LHCN-M2 (cell line): ENCODE measurements at regions not wholly inside any gene's neighbourhood (a gene's known extent, or its start where the extent isn't known, plus 50 kb on each side); places are given as distances from the start of the nearest gene placed in this dataset.

Experiments used
- DNase-seq: peaks from one replicate; pipeline ENCODE4 v3.0.0-alpha.2; 2012; ENCODE audit warnings: low read depth

DNA sequence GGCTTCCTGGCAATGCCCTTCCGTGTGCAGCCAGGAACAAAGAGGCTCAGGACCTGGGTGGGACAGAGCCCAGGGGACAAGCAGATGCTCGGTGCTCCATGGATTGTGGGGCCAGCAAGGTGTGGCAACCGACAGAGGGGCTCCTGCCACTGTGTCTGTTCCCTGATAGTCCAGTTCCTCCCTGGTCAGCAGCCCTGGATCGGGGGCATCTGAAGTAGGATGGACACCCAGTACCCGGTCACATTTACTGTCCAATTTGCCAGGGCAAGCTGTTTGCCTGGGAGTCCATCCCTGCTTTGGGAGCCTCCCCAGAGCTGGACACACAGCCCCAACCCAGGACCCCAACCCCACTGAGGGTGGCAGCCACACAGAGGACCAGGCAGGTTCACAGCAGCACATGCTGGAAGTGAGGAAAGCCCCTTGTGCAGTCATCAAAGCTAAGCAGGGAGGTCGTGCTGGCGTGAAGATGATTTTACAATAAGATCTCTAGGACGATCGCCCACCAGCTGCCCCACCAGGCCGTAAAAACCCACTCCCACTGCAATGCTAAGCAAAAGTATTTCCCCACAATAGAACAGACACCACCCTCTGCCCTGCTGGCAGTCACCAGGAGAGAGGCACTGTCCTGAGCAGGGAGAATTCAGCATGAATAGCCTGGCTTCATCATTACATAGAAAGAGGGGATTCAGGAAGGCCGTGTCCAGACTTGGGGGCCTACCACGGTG, 141.7 kb downstream of the NDUFA10 start:
- no peak for DNase-seq

GRCh38 chr2:239882781-239883180, 142.4 kb downstream of the NDUFA10 start:
- no peak for DNase-seq

DNA sequence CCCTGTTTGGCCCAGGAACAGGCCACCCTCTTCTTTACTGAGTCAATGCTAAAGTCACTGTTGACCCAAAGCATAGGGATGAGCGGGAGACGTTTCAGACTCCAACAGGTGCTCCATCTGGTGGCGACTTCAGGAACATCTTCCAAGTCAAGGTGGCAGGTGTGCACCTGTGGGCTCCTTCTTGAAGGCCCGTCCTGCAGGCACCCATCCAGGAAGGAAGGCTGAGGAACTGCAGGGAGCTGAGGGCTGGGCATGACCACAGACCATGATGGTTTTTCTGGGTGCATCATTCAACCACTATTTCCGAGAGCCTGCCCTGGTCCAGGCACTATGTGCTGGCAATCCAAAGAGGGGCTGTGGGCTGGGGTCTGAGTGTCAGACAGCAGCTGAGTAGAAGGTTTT, 142.8 kb downstream of the NDUFA10 start:
- DNase-seq, result no peak

DNA sequence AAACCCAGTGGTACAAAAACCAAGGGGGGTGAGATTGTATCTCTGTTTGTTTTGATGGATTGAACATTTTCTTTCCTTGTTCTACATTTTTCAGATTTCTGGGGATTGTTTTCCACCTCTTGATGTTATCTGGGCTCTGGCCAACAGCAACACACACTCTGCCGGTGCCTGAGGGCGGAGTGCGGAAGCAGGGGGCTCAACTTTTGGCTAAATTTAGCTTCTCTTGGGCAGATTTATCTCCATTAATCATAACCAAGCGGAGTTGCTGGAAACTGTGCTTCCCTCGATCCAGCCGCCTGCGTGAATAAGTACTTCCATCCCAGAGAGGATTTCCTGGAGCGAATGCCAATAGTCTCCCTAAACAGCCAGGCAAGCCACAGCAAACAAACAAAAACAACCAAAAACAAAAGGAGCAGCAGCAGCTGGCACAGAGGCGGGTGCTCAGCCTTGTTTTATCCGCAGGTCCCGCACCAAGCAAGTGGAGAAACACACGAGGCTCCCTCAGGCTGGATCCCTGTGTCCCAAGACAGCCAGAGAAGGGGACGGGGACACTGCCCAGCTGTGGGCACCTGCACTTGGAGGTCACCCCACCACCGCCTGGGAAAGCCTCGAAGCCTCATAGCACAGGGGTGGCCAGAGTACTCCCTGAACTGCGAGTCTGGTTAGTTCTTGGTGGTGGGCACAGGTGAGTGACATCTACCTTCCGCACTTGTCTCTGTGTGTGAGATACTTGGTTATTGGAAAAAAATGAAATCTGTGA, 143.4 kb downstream of the NDUFA10 start:
- DNase-seq, result no peak

- DNase-seq, result no peak
Observed at GRCh38 chr2:239881031-239881471, 144.1 kb downstream of the NDUFA10 start.

GRCh38 chr2:239880396-239880795, 144.7 kb downstream of the NDUFA10 start:
- no peak for DNase-seq

DNA sequence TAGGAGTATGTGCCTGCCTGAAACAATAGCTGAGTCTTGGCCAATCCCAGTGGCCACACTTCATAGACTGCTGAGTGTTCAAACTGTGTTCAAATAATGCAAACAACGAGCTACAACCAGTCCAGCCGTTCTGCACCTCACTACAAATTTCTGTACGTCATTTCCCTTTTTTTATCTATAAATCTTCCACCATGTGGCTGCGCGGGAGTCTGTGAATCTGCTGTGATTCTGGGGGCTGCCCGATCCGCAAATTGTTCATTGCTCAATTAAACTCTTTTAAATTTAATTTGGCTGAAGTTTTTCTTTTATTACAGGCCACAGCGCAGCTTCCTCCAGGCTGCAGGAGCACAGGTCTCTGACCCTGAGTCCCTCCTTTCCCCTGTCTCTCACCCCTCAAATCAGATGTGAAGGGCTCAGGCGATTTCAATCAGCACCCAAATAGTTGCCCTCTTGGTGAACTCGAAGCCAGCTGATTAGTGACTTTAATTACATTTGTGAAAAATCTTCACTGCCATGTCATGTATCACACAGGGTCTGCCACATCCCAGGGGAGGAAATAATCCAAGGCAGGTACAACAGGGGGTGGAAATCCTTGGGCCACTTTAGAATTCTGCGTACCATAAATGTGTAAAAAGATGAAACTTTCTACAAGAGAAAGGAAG, 145.6 kb downstream of the NDUFA10 start:
- DNase-seq, result no peak

DNA sequence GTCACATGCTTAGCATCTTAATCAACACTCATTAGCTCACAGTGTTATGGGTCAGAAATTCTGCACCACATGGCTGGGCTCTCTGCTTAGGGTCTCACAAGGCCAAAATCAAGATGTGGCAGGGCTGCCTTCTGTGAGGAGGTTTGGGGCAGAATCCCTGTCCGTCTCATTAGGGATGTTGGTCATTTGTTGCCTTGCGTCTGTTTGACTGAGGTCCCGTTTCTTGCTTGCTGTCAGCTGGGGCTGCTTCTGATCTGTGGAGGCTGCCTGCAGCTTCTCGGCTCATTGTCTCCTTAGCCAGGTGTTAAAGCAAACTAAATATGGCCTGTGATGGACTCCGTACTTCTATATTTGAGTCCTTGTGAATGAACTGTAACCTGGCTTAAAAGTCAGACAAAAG, 146.5 kb downstream of the NDUFA10 start:
- no peak for DNase-seq

DNA sequence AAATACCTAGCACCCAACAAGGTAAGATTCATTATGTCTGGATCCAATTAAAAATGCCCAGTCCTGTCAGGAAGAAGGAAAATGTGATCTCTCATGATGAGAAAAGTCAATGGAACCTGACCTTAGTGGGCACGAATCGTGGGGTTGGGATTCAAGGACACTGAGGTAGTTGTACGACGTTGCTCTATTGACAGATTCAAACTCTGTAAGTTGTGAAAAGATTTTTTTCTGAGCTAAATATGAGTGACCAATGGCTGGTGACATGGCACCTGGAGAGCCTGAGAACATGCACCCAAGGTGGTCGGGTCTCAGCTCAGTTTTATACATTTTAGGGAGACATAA, 148.2 kb downstream of the NDUFA10 start:
- DNase-seq, result no peak

- DNase-seq, result no peak
Observed at GRCh38 chr2:239876271-239876947, 148.7 kb downstream of the NDUFA10 start.

DNA sequence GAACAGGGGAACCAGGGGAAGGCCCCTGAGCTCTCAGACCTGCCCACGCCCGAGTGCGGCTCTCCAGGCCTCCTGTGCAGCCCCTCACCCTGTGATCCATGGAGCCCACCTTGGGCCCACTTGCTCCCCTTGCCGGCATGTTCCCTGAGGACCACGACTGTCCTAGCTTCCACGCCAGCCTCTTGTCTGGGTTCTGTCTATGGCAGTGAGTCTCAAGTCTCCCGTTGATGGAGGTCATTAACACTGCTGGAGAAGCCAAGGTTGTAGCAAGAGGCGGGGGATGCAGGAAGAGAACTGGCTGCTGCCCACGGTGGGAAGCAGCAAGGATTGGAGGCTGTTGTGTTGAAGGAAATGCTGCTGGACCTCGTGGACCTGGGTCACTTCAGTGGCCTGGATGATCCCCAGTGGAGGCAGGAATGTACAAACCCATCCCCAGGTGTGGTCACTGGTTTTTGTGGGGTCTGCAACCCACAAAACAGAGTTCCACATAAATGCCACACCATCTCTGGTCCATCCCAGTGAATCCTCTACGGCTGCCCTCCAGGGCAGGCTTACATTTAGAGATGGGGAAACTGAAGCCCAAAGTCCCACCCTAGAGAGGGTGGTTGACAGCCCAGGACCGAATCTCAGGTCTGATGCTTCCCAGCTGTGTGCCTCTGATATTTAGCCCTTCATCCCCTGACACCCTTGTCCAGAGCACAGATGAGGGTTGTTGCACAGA, 150.3 kb downstream of the NDUFA10 start:
- DNase-seq, result no peak

- DNase-seq, result no peak
Observed at GRCh38 chr2:239873656-239874635, 151.2 kb downstream of the NDUFA10 start.

- no peak for DNase-seq
Observed at GRCh38 chr2:239871481-239872435, 153.4 kb downstream of the NDUFA10 start.

- no peak for DNase-seq
Observed at GRCh38 chr2:239870863-239871262, 154.3 kb downstream of the NDUFA10 start.

DNA sequence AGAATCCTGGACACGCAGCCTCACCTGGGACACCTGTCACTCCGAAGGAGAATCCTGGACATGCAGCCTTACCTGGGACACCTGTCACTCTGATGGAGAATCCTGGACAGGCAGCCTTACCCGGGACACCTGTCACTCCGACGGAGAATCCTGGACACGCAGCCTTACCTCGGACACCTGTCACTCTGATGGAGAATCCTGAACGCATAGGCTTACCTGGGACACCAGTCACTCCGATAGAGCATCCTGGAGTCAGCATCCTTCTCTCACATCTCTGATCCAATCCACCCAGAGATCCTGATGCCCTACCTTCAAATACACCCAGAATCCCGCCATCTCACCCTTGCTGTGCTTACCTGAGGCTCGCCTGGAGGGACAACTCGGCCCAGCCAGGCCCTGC, 154.9 kb downstream of the NDUFA10 start:
- DNase-seq, result no peak

DNA sequence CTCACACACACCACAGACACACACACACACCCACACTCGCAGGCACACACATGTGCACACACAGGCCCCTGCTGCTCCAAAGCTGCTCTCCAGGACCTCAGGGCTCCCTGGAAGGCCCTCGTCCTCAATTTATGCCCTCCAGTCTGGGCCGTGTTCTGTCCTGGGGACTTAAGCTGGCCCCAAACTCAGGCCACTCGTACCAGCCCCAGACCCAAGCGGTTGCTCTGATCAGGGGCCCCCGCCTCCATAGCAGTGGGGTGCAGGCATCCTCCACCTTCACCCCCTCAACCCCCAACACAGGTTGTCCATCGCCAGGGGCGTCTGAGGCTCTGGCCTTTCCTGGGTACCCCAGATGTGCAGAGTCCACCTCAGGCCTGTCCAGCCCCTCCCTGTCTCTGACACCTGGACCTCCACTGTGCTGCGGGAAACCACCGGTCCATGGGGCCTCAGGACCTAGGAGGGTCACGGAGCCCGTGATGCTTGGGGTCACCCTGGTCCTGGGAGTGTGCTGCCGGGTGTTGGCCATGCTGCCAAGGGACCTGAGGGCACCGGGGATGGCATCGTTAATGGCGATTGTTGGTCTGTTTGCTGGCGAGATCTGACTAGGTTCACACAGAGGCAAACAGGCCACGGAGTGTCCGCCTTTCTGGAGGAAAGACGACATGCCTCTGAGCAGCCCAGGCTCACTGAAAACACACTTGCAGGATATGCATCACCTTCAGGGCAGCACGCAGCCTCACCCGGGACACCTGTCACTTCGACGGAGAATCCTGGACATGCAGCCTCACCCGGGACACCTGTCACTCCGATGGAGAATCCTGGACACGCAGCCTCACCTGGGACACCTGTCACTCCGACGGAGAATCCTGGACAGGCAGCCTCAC, 155.6 kb downstream of the NDUFA10 start:
- DNase-seq, result no peak

DNA sequence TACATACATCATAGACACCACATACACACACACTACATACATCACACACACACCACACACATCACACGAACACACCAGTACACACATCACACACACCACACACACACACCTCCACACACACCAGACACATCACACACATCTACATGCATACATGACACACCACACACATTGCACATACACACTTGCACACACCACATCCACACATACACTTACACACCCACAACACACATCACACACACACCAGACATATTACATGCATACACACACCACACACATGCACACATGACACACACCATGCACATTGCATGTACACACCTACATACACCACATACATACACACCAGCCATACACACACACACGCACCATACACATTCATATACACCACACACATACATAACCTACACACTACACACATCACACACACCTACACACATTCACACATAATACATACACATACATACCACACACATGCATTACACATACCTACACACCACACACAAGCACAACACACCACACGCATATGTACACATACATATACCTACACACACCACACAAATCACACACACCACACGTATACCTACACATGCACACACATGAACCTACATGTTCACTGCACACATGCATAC, 156.5 kb downstream of the NDUFA10 start:
- no peak for DNase-seq

- DNase-seq, result no peak
Observed at GRCh38 chr2:239866778-239867177, 158.4 kb downstream of the NDUFA10 start.
